H9 (cell line): ENCODE measurements at regions not wholly inside any gene's neighbourhood (a gene's known extent, or its start where the extent isn't known, plus 50 kb on each side); places are given as distances from the start of the nearest gene placed in this dataset.

ENCODE experiments used
- DNase-seq: peaks from one replicate; pipeline ENCODE4 v3.0.0-alpha.2; 2017
- H2AFZ ChIP-seq: one replicate; pipeline ENCODE4 v1.6.1; 2013; ENCODE audit warnings: mild to moderate bottlenecking, low read length, control low read depth, moderate library complexity
- H2AK5ac ChIP-seq: 2 replicates; pipeline ENCODE4 v1.6.1; 2013; ENCODE audit warnings: low read length, control low read depth, mixed read lengths; ENCODE audit not compliant: insufficient read length
- H2BK120ac ChIP-seq: one replicate; pipeline ENCODE4 v1.6.1; 2013; ENCODE audit warnings: low read depth, mild to moderate bottlenecking, low read length, control low read depth, inconsistent platforms; ENCODE audit not compliant: poor library complexity, severe bottlenecking
- H2BK12ac ChIP-seq: 2 replicates; pipeline ENCODE4 v1.6.1; 2013; ENCODE audit warnings: low read length, control low read depth, mixed read lengths, low read depth; ENCODE audit not compliant: insufficient read length
- H2BK15ac ChIP-seq: 2 replicates; pipeline ENCODE4 v1.6.1; 2013; ENCODE audit warnings: low read depth, low read length, control low read depth
- H2BK20ac ChIP-seq: one replicate; pipeline ENCODE4 v1.6.1; 2013; ENCODE audit warnings: low read depth, mild to moderate bottlenecking, low read length, control low read depth, inconsistent platforms; ENCODE audit not compliant: poor library complexity, severe bottlenecking
- H2BK5ac ChIP-seq: 2 replicates; pipeline ENCODE4 v1.6.1; 2013; ENCODE audit warnings: low read length, control low read depth, mixed read lengths; ENCODE audit not compliant: insufficient read length
- H3K14ac ChIP-seq: 2 replicates; pipeline ENCODE4 v1.6.1; 2013; ENCODE audit warnings: low read length, control low read depth; ENCODE audit not compliant: insufficient read depth
- H3K18ac ChIP-seq: 2 replicates; pipeline ENCODE4 v1.6.1; 2013; ENCODE audit warnings: low read depth, mild to moderate bottlenecking, mixed read lengths, low read length, control low read depth; ENCODE audit not compliant: insufficient read length
- H3K23ac ChIP-seq: 2 replicates; pipeline ENCODE4 v1.6.1; 2013; ENCODE audit warnings: low read length, control low read depth, mixed read lengths, low read depth; ENCODE audit not compliant: insufficient read length
- H3K23me2 ChIP-seq: 2 replicates; pipeline ENCODE4 v1.6.1; 2013; ENCODE audit warnings: low read depth, mild to moderate bottlenecking, mixed read lengths, low read length, control low read depth; ENCODE audit not compliant: insufficient read length, poor library complexity, severe bottlenecking
- H3K27ac ChIP-seq: 2 replicates; pipeline ENCODE4 v1.5.1; 2013; ENCODE audit warnings: low read length, control low read depth, mixed read lengths, low read depth; ENCODE audit not compliant: insufficient read length
- H3K27me3 ChIP-seq: 2 replicates; pipeline ENCODE4 v1.6.1; 2013; ENCODE audit warnings: low read length, control low read depth, inconsistent platforms; ENCODE audit not compliant: insufficient read depth
- H3K4ac ChIP-seq: 2 replicates; pipeline ENCODE4 v1.6.1; 2013; ENCODE audit warnings: low read depth, mild to moderate bottlenecking, control low read depth, inconsistent platforms, low read length, moderate library complexity
- H3K4me1 ChIP-seq: 2 replicates; pipeline ENCODE4 v1.6.1; 2013; ENCODE audit warnings: low read length, control low read depth, inconsistent platforms; ENCODE audit not compliant: insufficient read depth
- H3K4me2 ChIP-seq: 2 replicates; pipeline ENCODE4 v1.6.1; 2013; ENCODE audit warnings: low read length, control low read depth, mixed read lengths; ENCODE audit not compliant: insufficient read length, insufficient read depth
- H3K56ac ChIP-seq: 2 replicates; pipeline ENCODE4 v1.6.1; 2013; ENCODE audit warnings: low read depth, mild to moderate bottlenecking, mixed read lengths, low read length, control low read depth; ENCODE audit not compliant: insufficient read length
- H3K79me1 ChIP-seq: 2 replicates; pipeline ENCODE4 v1.6.1; 2013; ENCODE audit warnings: low read depth, mild to moderate bottlenecking, moderate library complexity, low read length, control low read depth, inconsistent platforms; ENCODE audit not compliant: insufficient read depth, poor library complexity, severe bottlenecking
- H3K79me2 ChIP-seq: 2 replicates; pipeline ENCODE4 v1.6.1; 2013; ENCODE audit warnings: low read length, control low read depth, inconsistent platforms; ENCODE audit not compliant: insufficient read depth
- H3K9ac ChIP-seq: 2 replicates; pipeline ENCODE4 v1.6.1; 2013; ENCODE audit warnings: low read length, control low read depth, mixed read lengths; ENCODE audit not compliant: insufficient read length; ENCODE audit errors: extremely low read depth
- H3K9me3 ChIP-seq: one replicate; pipeline ENCODE4 v1.6.1; 2013; ENCODE audit warnings: low read depth, low read length, inconsistent platforms; ENCODE audit not compliant: control insufficient read depth
- H3T11ph ChIP-seq: one replicate; pipeline ENCODE4 v1.6.1; 2013; ENCODE audit warnings: mild to moderate bottlenecking, low read length, control low read depth, inconsistent platforms
- H4K20me1 ChIP-seq: one replicate; pipeline ENCODE4 v1.6.1; 2013; ENCODE audit not compliant: control insufficient read depth, insufficient read length, insufficient read depth
- H4K5ac ChIP-seq: 2 replicates; pipeline ENCODE4 v1.6.1; 2013; ENCODE audit warnings: low read depth, mild to moderate bottlenecking, mixed read lengths, low read length, control low read depth; ENCODE audit not compliant: insufficient read length
- H4K8ac ChIP-seq: replicated peaks from 2 replicates; pipeline ENCODE4 v1.6.1; 2013; ENCODE audit warnings: low read length, control low read depth, mixed read lengths, low read depth; ENCODE audit not compliant: insufficient read length
- H4K91ac ChIP-seq: 2 replicates; pipeline ENCODE4 v1.6.1; 2013; ENCODE audit warnings: low read depth, mild to moderate bottlenecking, moderate library complexity, mixed read lengths, low read length, control low read depth; ENCODE audit not compliant: insufficient read length
- H3K27ac Mint-ChIP-seq, 3 experiments: 2 replicates in 2 of 3; 3 replicates in 1 of 3; pipeline ENCODE4 v1.8.0; 2020 to 2021; ENCODE audit warnings: mixed read lengths in 3 of 3, mild to moderate bottlenecking in 1 of 3, moderate library complexity in 1 of 3
- H3K27me3 Mint-ChIP-seq: 2 replicates; pipeline ENCODE4 v1.8.0; 2021; ENCODE audit warnings: low read depth, mild to moderate bottlenecking, moderate library complexity, mixed read lengths
- H3K36me3 Mint-ChIP-seq, 3 experiments: 2 replicates in 2 of 3; 3 replicates in 1 of 3; pipeline ENCODE4 v1.8.0; 2020 to 2021; ENCODE audit warnings: low read depth in 3 of 3, mixed read lengths in 3 of 3; ENCODE audit not compliant: insufficient read depth in 1 of 3
- H3K4me1 Mint-ChIP-seq, 2 experiments: 2 replicates each; pipeline ENCODE4 v1.8.0; 2020; ENCODE audit warnings: mixed read lengths in 2 of 2
- H3K4me3 Mint-ChIP-seq, 2 experiments: 2 replicates in 1 of 2; 3 replicates in 1 of 2; pipeline ENCODE4 v1.8.0; 2020 to 2021; ENCODE audit warnings: mild to moderate bottlenecking in 2 of 2, mixed read lengths in 2 of 2, moderate library complexity in 1 of 2
- H3K9me3 Mint-ChIP-seq, 2 experiments: 2 replicates in 1 of 2; 3 replicates in 1 of 2; pipeline ENCODE4 v1.8.0; 2020; ENCODE audit warnings: mild to moderate bottlenecking in 2 of 2, mixed read lengths in 2 of 2, moderate library complexity in 1 of 2
- CTCF ChIP-seq: fragments of 200-600 bp; sonication (generic); conservative IDR thresholded peaks from 3 replicates; pipeline ENCODE4 v1.8.0; 2021; ENCODE audit warnings: antibody characterized with exemption, mild to moderate bottlenecking
- WGBS: extraction: QIAGEN DNeasy Blood & Tissue Kit; methylation state at CpG from one replicate; pipeline ENCODE4 v1.1.7; 2013; ENCODE audit warnings: missing lambda C conversion rate, low lambda C conversion rate, mixed read lengths; ENCODE audit not compliant: insufficient read length; ENCODE audit errors: extremely low coverage; 5-methylcytosine and 5-hydroxymethylcytosine counted together

DNA sequence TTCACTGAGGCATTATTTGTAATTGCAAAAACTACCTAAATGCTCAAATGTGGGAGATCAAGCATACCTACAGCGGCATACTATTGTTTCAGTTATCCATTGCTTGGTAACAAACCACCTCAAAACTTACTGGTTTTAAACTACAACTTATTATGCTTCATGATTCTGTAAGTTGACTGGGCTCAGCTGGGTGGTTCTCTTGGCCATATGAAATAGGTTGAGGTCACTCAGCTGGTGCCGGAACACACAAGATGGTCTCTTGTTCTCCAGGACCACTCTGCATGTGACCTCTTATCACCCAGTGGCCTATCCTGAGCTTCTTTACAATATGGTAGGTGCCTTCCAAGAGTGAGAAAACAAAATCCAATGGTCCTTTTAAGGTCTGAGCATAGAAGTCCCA is 195.4 kb upstream of the FGGY start:
- Histone ChIP-seq H2AFZ (no peak overlapping the region), H3K4ac (no peak overlapping the region), H3K4me1 (no peaks in the 10 kb centered on the region), H2BK12ac (no peak overlapping the region), H3K27me3 (no peaks in the 10 kb centered on the region), H3K79me2 (no peaks in the 10 kb centered on the region), H3K56ac (no peak overlapping the region), H2BK20ac (no peak overlapping the region), H2BK5ac (no peak overlapping the region), H4K5ac (no peak overlapping the region), H3K14ac (no peak overlapping the region), H4K20me1 (no peaks in the 10 kb centered on the region), H3K18ac (no peak overlapping the region), H3K9me3 (no peaks in the 10 kb centered on the region), H3T11ph (no peak overlapping the region), H2BK15ac (no peak overlapping the region), H2AK5ac (no peak overlapping the region), H4K91ac (no peak overlapping the region), H4K8ac (no peak overlapping the region), H3K23me2 (no peaks in the 10 kb centered on the region), H3K79me1 (no peaks in the 10 kb centered on the region), H2BK120ac (no peak overlapping the region), H3K27ac (no peak overlapping the region), H3K4me2 (no peak overlapping the region), H3K9ac (no peak overlapping the region), H3K23ac (no peak overlapping the region)
- no peaks in the 10 kb centered on the region; a peak in 2 of 7 replicates for H3K36me3 Mint-ChIP-seq
- H3K27me3 Mint-ChIP-seq: peaks cover 1% of the 10 kb centered on the region; the same call in 1 of the 2 replicates
- peaks cover 0 to 9% of the 10 kb centered on the region in 2 experiments; a peak in 3 of 5 replicates for H3K9me3 Mint-ChIP-seq
- H3K27ac Mint-ChIP-seq: no peak overlapping the region
- TF ChIP-seq CTCF: no peak
- H3K4me3 Mint-ChIP-seq: no peak overlapping the region
- WGBS: no CpG with 5 or more reads among the region's 2 CpGs
- DNase-seq: no peak
- H3K4me1 Mint-ChIP-seq: peaks cover 13 to 15% of the 10 kb centered on the region in 2 experiments
